ENCODE measurements at regions not wholly inside any gene's neighbourhood (a gene's known extent, or its start where the extent isn't known, plus 50 kb on each side); places are given as distances from the start of the nearest gene placed in this dataset.
"Not testable (repeated sequence)": the region's sequence is repeated elsewhere in the genome, so short reads cannot be mapped to it uniquely, and the experiment has no call there.

GRCh38 chr1:234809854-234810245, 199.9 kb upstream of the IRF2BP2 start:
- DNase-seq, result not testable (repeated sequence)

- not testable (repeated sequence) for DNase-seq
Observed at GRCh38 chr1:234808943-234809853, 199.2 kb upstream of the IRF2BP2 start.

DNA sequence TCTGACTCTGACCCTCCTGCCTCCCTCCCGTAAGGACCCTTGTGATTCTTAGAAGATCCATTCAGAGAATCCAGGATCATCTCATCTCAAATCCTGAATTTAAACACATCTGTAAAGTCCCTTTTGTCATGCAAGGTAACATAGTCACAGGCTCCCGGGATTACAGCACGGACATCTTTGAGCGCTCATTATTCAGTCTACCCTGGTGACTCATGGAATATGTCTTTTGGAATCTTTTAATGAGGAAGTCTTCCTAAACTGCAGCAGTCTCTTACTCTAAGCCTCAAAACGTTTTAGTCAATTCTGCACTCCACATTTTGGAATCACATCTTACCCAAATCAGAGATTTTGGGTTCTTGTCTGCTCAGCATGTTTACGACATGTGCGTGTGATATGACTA, 198.5 kb upstream of the IRF2BP2 start:
- not testable (repeated sequence) for DNase-seq

DNA sequence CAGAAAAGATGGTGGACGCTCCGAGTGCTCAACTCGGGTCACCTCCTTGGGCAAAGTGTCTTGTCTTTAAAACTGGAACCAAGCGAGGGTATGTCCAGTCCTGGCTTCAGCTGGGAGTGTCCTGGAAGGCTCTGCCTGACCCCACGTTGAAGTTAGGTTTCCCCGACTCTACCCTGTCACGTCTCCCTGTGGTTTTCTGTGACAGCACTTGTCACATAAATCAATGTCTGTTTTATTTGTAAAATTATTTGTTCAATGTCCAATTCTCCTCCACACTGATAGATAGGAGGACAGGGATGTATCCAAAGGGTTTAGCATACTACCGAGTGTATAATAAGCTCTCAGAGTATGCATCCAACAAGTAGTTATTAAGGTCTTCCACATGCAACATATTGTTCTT, 197.7 kb upstream of the IRF2BP2 start:
- DNase-seq, result not testable (repeated sequence)

GRCh38 chr1:234802586-234802985, 192.6 kb upstream of the IRF2BP2 start:
- DNase-seq, result not testable (repeated sequence)

GRCh38 chr1:234801636-234802035, 191.7 kb upstream of the IRF2BP2 start:
- not testable (repeated sequence) for DNase-seq

- DNase-seq, result not testable (repeated sequence)
Observed at GRCh38 chr1:234801147-234801546, 191.2 kb upstream of the IRF2BP2 start.

- DNase-seq, result not testable (repeated sequence)
Observed at GRCh38 chr1:234800563-234800962, 190.6 kb upstream of the IRF2BP2 start.

DNA sequence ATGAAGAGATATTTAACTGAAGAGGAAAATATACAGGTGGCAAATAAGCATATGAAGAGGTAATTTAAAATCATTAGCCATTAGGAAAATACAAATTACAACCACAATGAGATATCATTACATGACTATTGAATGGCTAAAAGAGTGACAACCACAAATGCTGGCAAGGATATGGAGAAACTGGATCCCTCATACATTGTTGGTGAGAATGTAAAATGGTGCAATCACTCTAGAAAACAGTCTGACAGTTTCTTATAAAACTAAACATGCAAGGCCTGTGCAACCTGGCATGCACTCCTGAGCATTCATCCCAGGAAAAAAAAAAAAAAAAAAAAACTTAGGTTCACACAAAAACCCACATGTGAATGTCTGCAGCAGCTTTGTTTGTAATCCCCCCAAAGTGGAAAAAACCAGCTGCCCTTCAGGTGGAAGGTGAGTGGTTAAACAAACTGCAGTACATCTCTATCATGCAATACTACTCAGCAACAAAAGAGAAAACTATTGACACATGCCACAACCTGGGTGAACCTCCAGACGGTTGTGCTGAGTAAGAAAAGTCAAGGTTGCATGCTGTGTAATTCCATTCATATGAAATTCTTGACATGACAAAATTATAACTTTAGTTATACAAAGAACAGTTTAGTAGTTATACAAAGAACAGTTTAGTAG, 189.2 kb upstream of the IRF2BP2 start:
- DNase-seq, result not testable (repeated sequence)

DNA sequence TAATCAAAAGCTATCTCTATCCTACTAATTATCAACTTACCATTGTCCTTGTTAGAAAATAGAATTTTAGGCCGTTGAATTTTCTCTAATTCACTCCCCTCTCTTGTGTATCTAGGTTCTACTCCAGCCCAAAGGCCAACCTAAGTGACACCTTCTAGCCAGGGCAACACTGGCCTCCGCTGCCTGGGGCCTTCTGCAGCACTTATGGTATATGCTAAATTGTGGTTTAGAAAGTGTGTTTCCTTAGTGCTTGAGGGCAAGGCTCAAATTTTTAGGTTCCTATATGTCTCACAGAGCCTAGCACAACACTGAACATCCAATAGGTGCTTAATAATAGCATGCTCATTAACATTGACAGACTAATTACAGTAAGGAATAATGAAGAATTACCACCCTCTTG, 187.2 kb upstream of the IRF2BP2 start:
- DNase-seq, result not testable (repeated sequence)

GRCh38 chr1:234796438-234796792, 186.4 kb upstream of the IRF2BP2 start:
- DNase-seq, result not testable (repeated sequence)

DNA sequence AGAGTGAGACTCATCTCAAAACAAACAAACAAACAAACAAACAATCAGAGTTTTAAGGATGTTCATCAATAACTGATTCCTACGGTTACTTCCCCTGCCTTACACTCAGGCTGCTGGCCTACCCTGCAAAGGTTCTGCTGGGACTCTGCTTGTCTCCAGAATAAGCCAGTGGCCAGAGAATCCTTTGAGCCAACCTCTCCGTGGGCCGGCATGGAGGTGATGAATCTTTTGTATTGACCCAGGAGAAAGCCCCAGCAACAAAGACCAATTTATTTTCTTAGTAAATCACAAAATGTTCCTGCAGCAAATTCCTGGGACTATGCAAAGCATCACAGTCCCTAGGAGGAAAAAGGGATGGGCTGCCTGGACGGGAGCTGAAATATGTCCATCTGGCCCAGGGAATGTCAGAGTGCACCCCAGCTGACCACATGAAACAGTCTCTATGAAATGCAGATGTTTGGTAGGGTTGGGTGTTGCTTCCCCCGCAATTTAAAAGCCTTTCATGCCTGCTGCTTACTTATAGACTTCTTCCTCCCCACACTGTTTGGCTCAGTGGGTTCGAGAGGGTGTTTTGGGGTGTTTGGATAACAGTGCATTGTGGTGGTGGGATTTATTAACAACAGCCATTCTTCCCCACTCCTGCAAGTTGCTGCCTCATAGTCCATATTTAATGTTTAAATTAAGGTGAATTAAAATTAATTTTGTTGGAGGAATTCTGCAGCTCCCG, 185.9 kb upstream of the IRF2BP2 start:
- not testable (repeated sequence) for DNase-seq

DNA sequence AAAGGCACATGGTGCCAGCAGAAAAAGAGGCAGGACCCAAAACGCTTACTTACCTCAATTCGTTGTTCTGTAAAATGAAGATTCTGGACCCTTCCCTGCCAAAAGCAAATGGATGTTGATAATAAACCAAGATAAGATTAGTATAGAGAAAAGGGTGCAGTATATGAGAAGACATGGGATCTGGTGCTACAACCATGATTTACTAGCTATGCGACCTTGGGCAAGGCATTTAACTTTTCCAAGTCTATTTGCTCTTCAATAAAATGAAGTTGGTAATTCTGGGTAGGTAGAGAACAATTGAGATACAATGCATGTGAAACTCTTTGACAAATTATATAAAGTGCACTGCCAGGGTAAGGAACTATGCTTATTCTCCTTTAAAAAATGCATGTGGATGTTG, 185.0 kb upstream of the IRF2BP2 start:
- DNase-seq, result not testable (repeated sequence)

DNA sequence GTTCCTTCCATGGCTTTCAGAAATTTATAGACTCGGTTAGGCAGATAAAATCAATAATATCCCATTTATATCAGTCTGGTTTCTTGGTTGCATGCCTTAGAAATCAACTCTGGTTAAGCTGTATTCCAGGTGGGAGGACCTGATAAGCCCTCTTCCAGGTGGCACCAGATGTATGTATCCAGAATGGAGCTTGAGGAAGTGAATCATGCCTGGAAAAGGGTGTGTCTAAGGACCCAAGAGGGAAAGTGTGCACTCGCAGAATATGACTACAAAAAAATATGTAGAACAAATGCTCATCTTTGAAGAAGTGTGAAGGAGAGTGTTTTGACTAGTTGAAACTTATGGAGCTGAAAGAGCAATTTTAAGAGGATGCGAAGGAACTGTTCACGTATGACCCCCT, 184.5 kb upstream of the IRF2BP2 start:
- not testable (repeated sequence) for DNase-seq

GRCh38 chr1:234793924-234794323, 183.9 kb upstream of the IRF2BP2 start:
- not testable (repeated sequence) for DNase-seq

DNA sequence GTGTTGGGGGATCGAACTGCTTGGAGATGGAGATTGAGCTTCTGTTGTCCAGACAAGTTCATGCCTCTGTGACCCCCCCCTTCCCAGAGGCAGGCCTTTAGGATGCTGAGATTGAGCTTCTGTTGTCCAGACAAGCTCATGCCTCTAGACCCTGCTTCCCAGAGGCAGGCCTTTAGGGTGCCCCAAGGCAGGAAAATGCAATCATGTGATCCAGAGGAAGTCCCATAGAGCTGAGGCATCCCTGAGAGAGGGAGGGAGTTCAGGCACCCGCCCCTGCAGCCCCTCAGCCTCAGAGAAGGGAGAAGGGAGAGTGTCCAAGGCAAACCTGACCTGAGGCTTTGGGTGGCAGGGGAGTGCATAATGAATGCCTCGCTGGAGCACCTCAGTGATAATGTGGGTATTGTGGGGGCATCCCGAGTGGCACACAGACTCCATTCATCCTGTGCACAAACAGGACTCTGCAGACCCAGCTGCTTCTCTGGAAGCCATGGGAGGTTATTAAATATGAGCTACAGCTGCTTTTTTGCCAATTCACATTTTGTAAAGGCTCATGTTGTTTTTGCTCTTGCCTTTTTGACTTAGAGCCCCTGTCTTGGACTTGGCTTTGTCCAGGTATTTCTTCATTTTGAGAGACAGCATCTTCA, 182.4 kb upstream of the IRF2BP2 start:
- not testable (repeated sequence) for DNase-seq

DNA sequence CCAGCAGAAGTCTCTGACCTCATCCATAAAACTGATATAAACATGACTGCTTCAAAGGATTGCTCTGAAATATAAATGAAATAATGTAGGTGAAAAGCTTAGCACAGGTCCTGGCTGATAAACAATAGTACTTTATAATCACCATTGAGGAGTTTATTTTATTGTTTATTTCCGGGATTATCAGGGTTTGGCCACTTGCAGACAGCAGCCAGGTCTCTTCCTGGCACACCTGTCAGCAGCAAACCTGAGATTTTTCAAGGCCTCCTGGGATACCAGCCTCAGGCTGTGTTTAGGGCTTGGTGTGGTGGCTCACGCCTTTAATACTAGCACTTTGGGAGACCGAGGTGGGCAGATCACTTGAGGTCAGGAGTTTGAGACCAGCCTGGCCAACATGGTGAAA, 181.6 kb upstream of the IRF2BP2 start:
- not testable (repeated sequence) for DNase-seq

DNA sequence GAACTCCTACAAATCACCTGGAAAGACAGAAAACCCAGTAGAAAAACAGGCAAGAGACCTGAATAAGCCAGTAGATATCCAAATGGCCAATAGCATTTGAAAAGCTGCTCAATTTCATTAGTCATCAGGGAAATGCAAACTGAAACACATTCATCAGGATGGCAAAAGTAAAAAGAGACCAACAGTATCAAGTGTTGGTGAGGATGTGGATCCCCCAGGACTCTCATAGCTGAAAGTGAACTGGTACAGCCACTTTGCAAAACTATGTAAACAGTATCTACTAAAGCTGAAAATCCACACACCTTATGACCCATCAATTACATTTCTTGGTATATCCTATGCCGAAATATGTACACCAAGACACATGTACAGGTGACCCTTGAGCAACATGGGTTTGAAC, 180.4 kb upstream of the IRF2BP2 start:
- not testable (repeated sequence) for DNase-seq

GRCh38 chr1:234787011-234787584, 177.1 kb upstream of the IRF2BP2 start:
- DNase-seq, result not testable (repeated sequence)

GRCh38 chr1:234785922-234786321, 175.9 kb upstream of the IRF2BP2 start:
- not testable (repeated sequence) for DNase-seq

- not testable (repeated sequence) for DNase-seq
Observed at GRCh38 chr1:234785471-234785919, 175.5 kb upstream of the IRF2BP2 start.

DNA sequence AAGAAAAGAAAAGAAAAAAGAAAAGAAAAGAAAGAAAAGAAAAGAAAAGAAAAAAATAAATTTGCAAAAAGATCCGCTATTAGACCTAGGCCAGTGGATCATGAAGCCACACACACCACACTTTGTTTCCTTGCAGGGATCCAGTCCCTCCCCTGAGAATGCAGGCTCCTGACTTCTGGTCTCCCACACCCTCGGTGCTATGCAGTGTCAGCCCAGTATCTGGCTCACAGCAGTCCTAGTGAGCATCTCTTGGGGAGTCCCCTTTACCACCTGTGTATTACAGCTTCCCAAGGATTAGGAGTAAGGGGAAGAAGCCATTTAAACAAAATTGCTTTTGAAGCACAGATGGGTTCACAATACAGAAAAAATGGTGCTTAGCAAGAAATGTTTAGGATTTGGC, 174.1 kb upstream of the IRF2BP2 start:
- DNase-seq, result not testable (repeated sequence)
